ENCODE measurements at regions not wholly inside any gene's neighbourhood (a gene's known extent, or its start where the extent isn't known, plus 50 kb on each side); places are given as distances from the start of the nearest gene placed in this dataset.

GRCh38 chr6:166810864-166811263 lies 145.5 kb downstream of the RNASET2 start:
- H3K9me3 ChIP-seq (replicated peaks; ENCODE audit: control insufficient read depth, insufficient read depth, low read length) = no peaks in the 10 kb centered on the region
- intact Hi-C loops (cut with micrococcal nuclease) = no loop called here
- BruUV-seq (replicated peaks) = no TSS peak
- H3K9ac ChIP-seq (replicated peaks; ENCODE audit: extremely low read depth, insufficient read depth, low read length) = no peak overlapping the region
- H4K20me1 ChIP-seq (replicated peaks; ENCODE audit: control insufficient read depth, extremely low read depth, insufficient read depth, low read length) = no peaks in the 10 kb centered on the region
- no peak for FAIRE-seq
- H3K4me2 ChIP-seq (ENCODE audit: insufficient read depth, low read length) = no peak overlapping the region
- H3K79me2 ChIP-seq (ENCODE audit: control insufficient read depth, insufficient read depth, low read length) = no peaks in the 10 kb centered on the region
- CTCF ChIA-PET = no interaction called here
- H2AFZ ChIP-seq (ENCODE audit: low read depth, low read length) = no peak overlapping the region
- no peak overlapping the region for H3K27ac ChIP-seq (ENCODE audit: insufficient read depth, low read depth, low read length)
- H3K9me1 ChIP-seq (replicated peaks; ENCODE audit: control insufficient read depth, extremely low read depth, insufficient read depth, low read length) = no peaks in the 10 kb centered on the region
- no peaks in the 10 kb centered on the region for H3K4me1 ChIP-seq (ENCODE audit: control insufficient read depth, extremely low read depth, insufficient read depth, low read length)
- dilution Hi-C loops (cut with MboI; ENCODE audit: extremely low pct_ligation_motif_present, low sequenced_read_pairs) = no loop called here
- no peak overlapping the region for H3K4me3 ChIP-seq (replicated peaks in 1 of 3; ENCODE audit: insufficient read depth in 1 of 3, low read depth in 1 of 3, low read length in 3 of 3)
- H3K36me3 ChIP-seq (ENCODE audit: control insufficient read depth in 2 of 2, extremely low read depth in 1 of 2, insufficient read depth in 2 of 2, low read length in 2 of 2) = no peaks in the 10 kb centered on the region
- no peak for TF ChIP-seq GATA2 (IDR thresholded peaks at IDR 0.05; ENCODE audit: insufficient read depth, insufficient read length, low read depth, low read length)
- TF ChIP-seq EZH2 (IDR thresholded peaks at IDR 0.05; ENCODE audit: borderline replicate concordance, low read depth, low read length, severe bottlenecking) = no peak
- TF ChIP-seq, protein P1, sequence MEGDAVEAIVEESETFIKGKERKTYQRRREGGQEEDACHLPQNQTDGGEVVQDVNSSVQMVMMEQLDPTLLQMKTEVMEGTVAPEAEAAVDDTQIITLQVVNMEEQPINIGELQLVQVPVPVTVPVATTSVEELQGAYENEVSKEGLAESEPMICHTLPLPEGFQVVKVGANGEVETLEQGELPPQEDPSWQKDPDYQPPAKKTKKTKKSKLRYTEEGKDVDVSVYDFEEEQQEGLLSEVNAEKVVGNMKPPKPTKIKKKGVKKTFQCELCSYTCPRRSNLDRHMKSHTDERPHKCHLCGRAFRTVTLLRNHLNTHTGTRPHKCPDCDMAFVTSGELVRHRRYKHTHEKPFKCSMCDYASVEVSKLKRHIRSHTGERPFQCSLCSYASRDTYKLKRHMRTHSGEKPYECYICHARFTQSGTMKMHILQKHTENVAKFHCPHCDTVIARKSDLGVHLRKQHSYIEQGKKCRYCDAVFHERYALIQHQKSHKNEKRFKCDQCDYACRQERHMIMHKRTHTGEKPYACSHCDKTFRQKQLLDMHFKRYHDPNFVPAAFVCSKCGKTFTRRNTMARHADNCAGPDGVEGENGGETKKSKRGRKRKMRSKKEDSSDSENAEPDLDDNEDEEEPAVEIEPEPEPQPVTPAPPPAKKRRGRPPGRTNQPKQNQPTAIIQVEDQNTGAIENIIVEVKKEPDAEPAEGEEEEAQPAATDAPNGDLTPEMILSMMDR (IDR thresholded peaks at IDR 0.05; ENCODE audit: extremely low read depth in 1 of 2, insufficient read depth in 1 of 2, low read depth in 1 of 2, low read length in 2 of 2) = no peak
- TF ChIP-seq, protein P2, sequence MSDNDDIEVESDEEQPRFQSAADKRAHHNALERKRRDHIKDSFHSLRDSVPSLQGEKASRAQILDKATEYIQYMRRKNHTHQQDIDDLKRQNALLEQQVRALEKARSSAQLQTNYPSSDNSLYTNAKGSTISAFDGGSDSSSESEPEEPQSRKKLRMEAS (IDR thresholded peaks at IDR 0.05; ENCODE audit: insufficient read depth, insufficient read length) = no peak
- no peak for TF ChIP-seq JUN (IDR thresholded peaks at IDR 0.05; ENCODE audit: borderline replicate concordance, insufficient read depth, insufficient read length, low read depth)
- no peak for TF ChIP-seq MYC (IDR thresholded peaks at IDR 0.05; ENCODE audit: low read depth, low read length)
- no peak for TF ChIP-seq POLR2A (IDR thresholded peaks at IDR 0.05; ENCODE audit: low read depth, low read length)
- no peak for TF ChIP-seq FOS (IDR thresholded peaks at IDR 0.05; ENCODE audit: borderline replicate concordance, insufficient read depth, low read length)
- no peak for TF ChIP-seq POLR2AphosphoS5 (IDR thresholded peaks at IDR 0.05; ENCODE audit: insufficient read depth, low read depth, low read length)
- H3K27me3 ChIP-seq (ENCODE audit: control insufficient read depth in 2 of 2, insufficient read depth in 2 of 2, low read length in 2 of 2) = no peaks in the 10 kb centered on the region
- no peak for DNase-seq (ENCODE audit: low read depth, low spot score)
- POLR2A ChIA-PET = no interaction called here

All from endothelial cell of umbilical vein (primary cell).